ENCODE measurements at regions not wholly inside any gene's neighbourhood (a gene's known extent, or its start where the extent isn't known, plus 50 kb on each side); places are given as distances from the start of the nearest gene placed in this dataset.

GRCh38 chr6:10194816-10195672, 219.8 kb downstream of the TFAP2A start:
- TF ChIP-seq, protein P1, sequence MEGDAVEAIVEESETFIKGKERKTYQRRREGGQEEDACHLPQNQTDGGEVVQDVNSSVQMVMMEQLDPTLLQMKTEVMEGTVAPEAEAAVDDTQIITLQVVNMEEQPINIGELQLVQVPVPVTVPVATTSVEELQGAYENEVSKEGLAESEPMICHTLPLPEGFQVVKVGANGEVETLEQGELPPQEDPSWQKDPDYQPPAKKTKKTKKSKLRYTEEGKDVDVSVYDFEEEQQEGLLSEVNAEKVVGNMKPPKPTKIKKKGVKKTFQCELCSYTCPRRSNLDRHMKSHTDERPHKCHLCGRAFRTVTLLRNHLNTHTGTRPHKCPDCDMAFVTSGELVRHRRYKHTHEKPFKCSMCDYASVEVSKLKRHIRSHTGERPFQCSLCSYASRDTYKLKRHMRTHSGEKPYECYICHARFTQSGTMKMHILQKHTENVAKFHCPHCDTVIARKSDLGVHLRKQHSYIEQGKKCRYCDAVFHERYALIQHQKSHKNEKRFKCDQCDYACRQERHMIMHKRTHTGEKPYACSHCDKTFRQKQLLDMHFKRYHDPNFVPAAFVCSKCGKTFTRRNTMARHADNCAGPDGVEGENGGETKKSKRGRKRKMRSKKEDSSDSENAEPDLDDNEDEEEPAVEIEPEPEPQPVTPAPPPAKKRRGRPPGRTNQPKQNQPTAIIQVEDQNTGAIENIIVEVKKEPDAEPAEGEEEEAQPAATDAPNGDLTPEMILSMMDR (IDR thresholded peaks at IDR 0.05 in 4 of 5, conservative IDR thresholded peaks at IDR 0.05 in 1 of 5), result no peak
- TF ChIP-seq POLR2A (IDR thresholded peaks at IDR 0.05), result no peak

Measured in gastrocnemius medialis (tissue), 4 donors.